ENCODE measurements at regions not wholly inside any gene's neighbourhood (a gene's known extent, or its start where the extent isn't known, plus 50 kb on each side); places are given as distances from the start of the nearest gene placed in this dataset.
"Not testable (repeated sequence)": the region's sequence is repeated elsewhere in the genome, so short reads cannot be mapped to it uniquely, and the experiment has no call there.

DNA sequence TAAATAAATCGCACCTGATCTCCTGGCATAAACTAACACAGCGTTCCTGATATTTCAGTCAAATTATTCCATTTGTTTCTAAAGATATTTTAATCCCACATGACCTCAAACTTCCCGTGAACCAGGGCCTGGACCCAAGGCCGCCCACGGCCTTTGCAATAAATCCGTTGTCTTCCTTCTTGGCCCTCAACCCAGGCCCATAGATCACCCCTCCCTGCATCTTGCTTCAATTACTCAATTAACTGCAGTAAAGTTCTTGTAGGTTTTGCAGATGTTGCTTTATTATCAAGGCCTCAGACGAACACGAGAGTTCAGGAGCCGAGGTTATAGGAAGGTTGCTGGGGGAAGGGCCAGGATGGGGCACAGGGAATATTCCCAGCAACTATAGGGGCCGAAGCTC lies 249.4 kb downstream of the RAB11FIP2 start:
- no peak for DNase-seq

DNA sequence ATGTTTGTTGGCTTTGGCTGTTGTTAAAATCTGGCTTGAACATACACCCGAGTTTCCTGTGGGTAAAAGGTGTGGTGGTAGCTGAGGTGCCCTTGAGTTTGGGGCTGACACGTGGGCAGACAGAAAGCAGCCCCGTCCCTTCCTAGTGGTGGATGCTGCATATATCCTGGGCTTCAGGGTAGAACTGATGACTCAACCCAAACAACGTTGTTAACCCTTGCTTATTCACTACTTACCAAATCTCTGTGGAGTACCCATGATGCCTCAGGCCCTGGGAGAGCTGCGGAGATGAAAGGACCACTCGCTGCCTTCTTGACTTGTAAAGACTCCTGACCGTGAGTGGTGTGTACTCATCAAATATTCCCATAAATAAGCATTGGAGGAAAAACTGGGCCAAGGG lies 245.1 kb downstream of the RAB11FIP2 start:
- no peak for DNase-seq

DNA sequence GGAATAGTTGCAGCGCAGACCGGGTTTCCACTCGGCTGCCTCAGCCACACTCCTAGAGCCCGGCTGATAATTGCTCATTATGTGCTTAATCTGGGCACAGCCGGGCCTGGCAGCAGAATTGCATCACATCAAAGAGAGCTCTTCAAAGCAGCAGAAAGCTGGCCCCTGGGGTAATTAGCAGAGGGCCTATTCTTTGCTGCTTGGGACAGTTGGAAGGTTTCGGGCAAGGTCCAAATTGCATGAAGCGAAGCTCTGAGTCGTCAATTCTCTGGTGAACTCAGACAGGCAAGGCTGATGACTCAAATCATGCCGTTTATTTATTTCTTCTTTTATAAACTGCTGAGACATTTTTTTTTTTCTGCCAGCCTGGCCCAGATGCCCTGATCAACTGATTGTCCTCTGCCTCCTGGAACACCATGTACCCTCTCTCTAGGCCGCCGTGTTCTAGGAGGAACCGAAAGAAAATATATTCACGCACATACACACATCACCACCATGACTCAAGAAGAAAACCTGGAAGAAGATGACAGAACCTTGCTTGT lies 242.2 kb downstream of the RAB11FIP2 start:
- peak; percentile 80 for DNase-seq

DNA sequence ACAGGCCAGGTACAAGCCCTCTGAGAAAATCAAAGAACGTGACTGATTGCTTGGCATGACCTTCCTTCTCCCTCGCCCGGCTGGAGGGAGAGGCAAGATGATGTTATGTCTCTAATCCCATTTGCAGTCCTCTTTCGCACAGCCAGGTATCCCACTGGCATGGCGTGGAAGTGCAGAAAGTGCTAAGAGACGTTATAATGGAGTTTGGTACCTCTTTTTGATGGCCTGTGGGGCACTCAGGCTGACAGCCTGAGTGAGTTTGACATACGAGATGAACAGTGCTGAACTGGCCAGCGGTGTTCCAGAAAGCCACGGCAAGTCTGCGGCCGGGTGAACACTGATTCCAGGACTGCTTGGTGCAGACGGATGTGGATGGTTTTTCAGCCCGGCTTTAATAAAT lies 241.6 kb downstream of the RAB11FIP2 start:
- no peak for DNase-seq

DNA sequence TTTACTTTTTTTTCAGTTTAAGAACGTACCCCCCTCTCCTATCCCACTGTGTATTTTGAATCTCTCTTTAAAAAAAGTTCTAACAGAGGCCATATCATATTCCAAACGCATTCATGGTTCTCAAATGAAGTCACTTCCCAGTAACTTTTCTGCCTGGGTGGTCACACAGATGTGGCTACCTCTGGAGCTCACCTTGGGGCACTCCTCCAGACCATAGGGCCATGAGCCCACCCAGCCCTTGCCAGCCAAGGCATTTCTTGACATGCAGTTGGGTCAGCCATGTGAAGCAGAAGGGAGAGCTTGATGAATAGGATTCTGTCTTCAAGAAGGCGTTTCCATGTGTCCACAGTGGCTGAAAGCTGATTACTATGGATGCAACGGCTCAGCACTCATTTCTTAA lies 239.3 kb downstream of the RAB11FIP2 start:
- DNase-seq, result peak; percentile 2

DNA sequence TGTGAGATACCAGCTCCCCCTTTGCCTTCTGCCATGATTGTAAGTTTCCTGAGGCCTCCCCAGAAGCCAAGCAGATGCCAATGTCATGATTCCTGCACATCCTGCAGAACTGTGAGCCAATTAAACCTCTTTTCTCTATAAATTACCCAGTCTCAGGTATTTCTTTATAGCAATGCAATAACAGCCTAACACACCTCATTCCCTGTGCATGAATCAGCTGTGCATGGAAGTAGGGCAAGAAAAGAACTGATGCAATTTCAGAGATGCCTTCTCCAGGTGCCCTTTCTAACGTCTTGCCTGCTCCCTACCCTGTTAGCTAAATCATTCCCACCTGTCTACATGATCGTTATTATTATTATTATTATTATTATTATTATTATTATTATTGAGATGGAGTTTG lies 230.9 kb downstream of the RAB11FIP2 start:
- not testable (repeated sequence) for DNase-seq

DNA sequence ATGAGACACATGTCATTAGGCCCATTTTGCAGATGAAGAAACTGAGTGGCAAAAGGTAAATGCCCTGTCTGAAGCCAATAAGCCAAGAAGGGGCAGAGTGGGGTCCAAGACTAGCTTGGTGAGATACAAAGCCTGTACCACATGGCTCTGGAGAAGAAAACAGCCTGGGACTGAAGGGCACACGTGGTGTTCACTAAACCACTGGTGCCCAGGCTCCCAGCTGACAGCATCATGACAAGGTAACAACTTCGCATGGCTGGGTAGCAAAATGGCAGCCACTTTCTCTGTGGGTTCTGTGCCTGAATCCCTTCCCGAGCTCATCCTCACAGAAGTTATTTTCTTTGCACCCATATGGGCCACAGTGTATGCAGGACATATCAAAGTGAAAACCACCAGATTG lies 229.6 kb downstream of the RAB11FIP2 start:
- DNase-seq, result no peak

DNA sequence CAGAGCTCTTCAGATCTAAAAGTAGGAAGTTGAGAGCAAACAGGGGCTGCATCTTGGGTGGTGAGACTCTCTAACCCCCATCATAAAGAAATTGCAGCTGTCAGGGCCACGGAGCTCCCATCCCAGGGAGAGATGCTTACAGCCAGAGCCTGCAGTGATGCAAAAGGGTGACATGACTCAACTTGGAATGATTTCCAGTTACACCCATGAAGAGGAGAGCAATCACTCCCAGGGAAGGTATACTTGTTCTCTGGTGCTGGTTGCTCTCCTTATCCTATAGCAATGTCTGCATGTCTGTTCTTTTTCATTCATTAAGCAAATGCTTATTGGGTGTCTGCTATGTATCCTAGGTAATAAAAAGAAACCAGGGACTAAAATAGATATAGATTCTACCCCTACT lies 228.0 kb downstream of the RAB11FIP2 start:
- DNase-seq, result no peak

DNA sequence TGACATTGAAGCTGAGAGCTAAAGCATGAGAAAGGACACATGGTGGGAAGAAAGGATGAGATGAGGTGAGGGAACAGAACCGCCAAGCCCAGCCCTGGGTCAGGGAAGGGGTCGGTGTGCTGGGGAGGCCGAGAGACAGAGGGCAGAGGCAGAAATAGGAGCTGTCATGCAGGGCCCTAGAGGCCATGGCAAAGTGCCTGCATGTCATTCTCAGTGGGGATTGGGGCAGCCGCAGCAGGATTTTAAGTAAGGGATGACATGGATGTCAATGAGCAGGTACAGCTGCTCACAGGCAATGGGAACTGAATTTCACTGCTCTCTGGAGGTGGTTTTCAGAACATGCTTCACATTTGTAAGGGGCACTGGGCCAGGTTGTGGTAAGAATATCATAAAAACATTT lies 227.4 kb downstream of the RAB11FIP2 start:
- DNase-seq, result no peak

DNA sequence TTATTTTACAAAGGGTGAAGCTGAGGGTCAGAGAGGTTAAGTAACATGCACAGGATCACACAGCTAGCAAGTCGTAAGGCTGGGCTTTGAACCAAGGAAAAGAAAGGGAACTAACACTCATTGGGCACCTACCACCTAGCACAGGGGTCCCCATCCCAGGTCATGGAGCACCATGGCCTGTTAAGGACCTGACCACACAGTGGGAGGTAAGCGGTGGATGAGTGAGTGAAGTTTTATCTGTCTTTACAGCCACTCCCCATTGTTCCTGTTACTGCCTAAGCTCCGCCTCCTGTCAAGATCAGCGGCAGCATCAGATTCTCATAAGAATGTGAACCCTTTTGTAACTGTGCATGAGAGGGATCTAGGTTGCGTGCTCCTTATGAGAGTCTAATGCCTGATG lies 222.8 kb downstream of the RAB11FIP2 start:
- no peak for DNase-seq

DNA sequence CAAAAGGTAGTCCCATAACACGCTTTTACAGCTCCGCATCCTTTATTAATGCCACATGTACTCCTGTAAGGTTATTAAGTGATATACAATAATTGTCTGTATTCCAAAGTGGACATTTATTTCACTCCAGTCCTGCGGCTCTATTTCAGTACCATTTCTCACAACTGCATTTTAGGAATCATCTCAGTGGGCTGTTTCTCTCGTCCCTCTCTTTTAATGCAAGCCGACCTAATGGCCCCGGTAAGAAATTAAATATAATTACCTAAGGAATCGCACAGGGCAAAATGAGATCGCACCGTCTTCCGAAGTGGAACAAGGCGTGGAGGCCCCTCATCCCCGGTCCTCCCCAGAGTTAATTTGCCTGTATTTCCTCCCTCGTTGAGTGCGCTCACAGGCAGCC lies 216.5 kb downstream of the RAB11FIP2 start:
- DNase-seq, result no peak

DNA sequence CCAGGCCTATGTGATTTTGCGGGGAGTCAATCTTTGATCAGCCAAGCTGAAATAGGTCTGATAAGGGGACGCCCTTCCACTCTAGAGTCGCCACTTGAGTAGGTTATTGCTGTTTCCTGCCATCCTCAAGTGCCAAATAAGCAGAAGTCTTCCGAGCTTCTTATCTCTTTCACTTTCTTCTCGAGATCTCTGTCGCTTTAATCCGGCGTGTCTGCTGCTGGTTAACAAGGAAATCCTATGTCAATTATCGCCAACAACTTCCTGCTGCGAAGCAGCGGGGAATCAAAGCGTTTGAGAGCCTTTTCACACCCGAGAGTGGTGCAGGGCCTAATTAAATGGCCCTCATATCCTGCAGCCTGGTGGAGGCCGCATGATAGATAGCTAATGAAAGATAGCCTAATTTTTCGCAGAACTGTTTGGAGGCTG lies 215.9 kb downstream of the RAB11FIP2 start:
- DNase-seq, result no peak

DNA sequence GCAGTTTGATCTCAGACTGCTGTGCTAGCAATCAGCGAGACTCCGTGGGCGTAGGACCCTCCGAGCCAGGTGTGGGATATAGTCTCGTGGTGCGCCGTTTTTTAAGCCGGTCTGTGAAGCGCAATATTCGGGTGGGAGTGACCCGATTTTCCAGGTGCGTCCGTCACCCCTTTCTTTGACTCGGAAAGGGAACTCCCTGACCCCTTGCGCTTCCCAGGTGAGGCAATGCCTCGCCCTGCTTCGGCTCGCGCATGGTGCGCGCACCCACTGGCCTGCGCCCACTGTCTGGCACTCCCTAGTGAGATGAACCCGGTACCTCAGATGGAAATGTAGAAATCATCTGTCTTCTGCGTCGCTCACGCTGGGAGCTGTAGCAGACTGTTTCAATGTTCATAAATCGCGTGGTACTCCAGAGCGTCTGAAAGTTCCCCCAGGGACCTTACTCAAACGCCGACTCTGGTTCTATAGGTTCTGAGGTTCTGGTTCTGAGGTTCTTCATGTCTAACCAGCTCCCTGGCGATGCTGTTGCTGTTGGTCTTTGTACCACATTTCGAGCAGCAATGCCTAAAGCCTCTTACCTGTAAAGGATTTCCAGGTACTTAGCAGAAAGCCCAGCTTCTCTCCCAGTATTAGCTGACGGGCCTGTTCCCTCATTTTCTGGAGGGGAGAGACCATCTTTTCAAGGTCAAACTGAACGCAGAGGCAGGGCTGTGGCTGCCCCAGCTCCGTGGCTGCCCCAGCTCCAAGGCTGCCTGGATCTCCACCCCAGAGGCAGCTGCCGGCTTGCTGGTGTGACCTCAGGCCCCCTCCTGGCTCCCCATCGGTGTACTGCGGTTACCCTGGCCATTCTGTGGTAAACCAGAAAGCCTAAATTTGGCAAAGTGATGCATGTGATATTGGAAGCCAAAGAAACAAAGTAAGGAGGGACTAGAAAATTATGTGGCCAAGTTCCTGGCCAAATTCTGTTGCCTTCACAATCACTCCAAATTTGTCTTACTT lies 207.9 kb downstream of the RAB11FIP2 start:
- peak; percentile 30 for DNase-seq

DNA sequence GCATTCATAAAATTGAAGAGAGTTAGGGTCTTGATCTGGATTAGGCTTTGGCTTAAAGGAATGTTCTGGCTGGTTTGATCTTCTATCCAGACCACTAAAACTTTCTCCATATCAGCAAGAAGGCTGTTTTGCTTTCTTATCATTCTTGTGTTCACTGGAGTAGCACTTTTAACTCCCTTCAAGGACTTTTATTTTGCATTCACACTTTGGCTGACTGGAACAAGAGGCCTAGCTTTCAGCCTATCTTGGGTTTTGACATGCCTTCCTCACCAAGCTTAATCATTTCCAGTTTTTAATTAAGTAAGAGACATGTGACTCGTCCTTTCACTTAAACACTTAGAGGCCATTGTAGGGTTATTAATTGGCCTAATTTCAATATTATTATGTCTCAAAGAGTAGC lies 190.3 kb downstream of the RAB11FIP2 start:
- DNase-seq, result not testable (repeated sequence)

DNA sequence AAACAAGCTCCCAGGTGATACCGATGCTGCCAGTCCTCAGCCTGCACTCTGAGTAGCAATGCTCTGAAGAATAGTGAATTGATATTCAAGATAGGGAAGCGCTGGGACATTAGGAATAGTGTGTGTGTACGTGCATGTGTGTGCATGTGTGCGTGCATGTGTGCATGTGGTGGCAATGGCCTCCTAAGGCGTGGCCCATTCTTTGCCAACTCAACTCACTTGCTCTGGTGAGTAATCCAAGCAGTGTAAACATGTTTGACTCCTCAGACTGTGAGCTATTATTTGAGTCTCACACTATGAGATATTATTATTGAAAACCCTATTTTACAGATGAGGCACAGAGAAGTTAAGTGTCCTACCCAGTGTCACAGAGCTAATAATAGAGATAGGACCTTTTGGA lies 186.6 kb downstream of the RAB11FIP2 start:
- no peak for DNase-seq

DNA sequence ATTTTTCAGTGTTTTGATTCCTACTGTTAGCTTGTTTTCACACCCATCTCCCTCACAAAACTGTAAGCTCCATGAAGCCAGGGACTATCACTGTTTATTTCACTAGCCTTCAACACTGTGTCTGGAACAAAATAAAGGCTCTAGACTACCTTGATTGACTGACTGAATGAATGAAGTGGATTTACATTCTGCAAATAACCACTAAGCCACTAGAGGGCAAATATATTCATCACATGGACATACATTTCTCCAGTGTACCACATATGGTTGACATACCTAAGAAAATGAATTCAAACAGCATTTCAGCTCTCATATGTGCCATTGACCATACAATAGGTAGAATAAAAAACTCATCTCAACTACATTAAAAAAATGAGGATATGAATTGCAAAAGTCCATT lies 185.9 kb downstream of the RAB11FIP2 start:
- peak; percentile 16 for DNase-seq

DNA sequence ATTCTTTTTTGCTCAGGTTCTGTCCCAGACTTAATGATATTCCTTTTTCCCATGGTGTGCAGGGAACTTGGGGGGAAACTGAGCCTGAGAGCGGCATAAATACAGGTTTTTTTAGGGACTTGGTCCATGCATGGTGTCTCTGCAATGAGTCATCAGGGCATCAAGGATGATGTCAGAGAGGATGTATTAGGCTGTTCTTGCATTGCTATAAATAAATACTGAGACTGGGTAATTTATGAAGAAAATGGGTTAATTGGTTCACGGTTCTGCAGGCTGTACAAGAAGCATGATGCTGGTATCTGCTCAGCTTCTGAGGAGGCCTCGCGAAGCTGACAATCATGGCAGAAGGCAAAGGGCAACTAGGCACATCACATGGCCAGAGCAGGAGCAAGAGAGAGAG lies 185.4 kb downstream of the RAB11FIP2 start:
- no peak for DNase-seq

DNA sequence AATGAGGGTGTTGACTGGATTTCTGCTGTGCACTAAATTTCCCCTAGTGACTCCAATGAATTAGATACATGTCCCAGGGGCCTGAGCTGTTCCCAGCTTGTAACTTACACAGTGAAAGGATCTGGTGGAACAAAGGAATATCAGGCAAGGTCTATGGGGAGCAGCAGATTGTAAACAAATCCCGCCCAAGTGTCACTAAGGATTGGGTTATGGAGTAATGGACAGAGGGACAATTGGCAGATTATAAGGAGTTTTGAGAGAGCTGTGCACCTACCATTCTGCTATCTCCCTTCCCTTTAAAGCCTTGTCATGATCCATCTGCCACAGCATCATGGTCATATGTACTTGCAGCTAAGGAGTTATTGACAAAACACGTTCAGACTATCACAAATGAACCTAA lies 183.0 kb downstream of the RAB11FIP2 start:
- DNase-seq, result peak; percentile 23

DNA sequence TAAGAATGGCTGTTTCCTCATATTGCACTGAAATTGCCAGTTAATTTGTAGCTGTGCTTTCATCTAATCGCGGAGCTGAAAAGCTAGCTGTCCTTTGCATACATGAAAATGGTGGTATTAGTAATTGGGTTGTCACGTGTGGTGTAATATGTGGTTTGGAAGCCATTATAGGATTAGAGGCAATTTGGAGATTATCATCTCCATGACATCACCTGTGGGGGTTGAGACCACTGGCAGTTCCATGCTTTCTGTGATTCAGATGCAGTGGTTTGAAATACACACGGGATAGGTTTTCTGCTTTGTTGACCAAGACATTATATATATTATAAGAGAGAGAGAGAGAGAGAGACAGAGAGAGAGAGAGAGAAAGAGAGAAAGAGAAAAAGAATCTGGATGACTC lies 180.8 kb downstream of the RAB11FIP2 start:
- DNase-seq, result no peak

DNA sequence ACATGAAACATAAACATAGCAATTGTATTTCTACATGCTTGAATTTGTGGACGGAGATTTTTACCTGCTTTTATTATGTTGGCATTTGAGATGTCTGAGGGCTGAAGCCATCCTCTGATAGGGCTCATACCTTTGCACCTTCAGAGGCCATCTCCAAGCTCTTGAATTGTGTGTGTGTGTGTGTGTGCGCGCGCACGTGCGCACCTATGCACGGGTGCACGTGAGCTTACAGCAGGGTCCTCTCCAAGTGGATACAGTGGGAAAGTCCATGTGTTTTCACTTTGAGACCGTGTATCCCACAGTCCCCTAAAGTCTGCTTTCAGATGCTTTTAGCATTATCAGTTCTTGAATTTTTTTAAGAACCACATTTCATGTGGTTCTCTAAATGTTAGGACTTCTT lies 178.6 kb downstream of the RAB11FIP2 start:
- no peak for DNase-seq

DNA sequence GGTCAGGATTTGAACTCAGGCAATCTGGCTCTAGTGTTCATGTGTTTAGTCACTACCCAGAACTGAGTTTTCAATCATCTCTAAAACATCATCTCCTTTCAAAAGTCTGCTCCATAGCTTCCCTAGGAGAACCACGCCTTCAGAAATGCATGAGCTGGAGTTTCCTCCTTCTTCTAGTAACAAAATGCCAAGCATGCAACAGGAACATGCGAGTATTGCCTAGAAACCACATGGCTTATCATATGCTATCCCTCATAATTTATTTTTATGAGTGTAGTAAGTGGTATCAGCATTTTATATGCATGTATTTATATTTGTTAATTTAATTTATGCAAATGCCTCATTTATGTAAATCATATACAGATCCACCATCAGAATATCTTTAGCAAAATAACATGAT lies 170.9 kb downstream of the RAB11FIP2 start:
- DNase-seq, result no peak

DNA sequence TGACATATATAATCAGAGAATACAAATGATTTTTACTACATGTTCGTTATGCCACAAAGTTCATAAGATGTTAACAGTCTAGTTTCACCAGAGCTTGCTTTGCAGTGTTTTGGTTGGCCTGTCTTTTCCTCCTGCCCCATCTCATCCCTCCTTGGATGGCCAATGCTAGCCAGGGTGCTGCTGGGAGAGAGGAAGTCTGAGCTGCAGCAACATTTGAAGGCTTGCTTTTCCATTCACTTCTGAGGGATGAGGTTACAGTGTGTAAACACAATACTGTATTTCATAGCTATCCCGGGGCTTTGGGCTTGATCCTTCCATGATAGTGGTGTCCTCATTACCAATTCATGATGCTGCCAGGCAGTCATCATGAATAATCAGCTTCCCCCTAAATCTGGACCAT lies 170.5 kb downstream of the RAB11FIP2 start:
- no peak for DNase-seq

DNA sequence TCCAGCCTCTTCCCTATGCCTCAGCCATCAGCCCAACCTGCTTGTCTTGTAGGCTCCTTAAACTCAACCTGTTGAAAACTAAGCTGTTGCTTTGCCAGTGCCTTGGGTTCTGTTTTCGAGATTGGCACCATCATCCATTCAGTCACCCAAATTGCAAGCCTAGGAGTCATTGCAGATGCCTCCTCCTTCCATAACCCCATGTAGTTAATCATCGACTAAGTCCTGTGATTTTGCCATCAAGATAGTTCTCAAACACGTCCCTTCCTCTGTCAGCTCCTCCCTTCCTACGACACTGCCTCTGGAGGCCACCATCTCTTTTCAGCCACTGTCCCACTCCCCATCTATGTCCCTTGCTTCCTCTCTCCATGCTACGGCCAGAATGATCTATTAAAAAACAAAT lies 168.1 kb downstream of the RAB11FIP2 start:
- no peak for DNase-seq

DNA sequence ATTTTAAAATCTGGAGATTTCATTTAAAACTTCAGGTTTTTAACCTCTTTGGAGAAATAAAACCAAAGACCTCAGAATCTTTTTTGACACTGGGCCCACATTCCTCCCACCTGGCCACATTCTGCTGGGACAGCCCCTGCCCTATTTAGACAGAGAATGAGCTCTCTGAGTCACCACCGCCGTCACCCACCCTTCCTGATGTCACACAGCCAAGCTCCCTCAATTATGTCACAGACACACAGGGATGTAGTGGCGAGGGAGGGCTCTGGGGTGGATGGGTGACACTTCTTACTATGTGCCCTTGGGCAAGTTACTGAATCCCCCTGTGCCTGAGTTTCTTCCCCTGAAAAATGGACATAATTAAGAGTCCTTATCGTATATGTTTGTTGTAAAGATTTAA lies 162.6 kb downstream of the RAB11FIP2 start:
- no peak for DNase-seq

DNA sequence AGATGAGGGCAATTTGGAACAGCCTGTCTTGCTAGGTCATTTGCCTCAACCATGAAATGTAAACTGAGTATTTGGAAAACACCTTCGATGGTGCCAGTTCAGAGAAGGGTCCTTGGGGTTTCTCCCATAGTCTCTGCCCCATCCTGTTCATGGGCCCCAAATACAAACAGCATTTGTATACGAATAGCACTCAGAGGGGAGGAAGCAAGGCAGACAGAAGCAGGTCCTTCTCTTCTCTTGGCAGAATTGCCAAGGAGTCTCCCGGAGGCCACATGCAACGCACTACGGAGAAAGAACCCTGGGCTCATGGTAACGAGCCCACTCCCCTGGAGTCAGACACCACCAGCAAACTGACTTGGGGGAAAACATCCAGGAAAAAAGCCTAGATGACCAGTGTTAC lies 162.1 kb downstream of the RAB11FIP2 start:
- DNase-seq, result no peak
